ENCODE measurements at regions not wholly inside any gene's neighbourhood (a gene's known extent, or its start where the extent isn't known, plus 50 kb on each side); places are given as distances from the start of the nearest gene placed in this dataset.
"Not testable (repeated sequence)": the region's sequence is repeated elsewhere in the genome, so short reads cannot be mapped to it uniquely, and the experiment has no call there.

GRCh38 chr10:29363930-29364329 lies 75.1 kb downstream of the LYZL1 start:
- DNase-seq (ENCODE audit: low spot score); ATAC-seq (ENCODE audit: low read depth); H3K9me3 ChIP-seq (ENCODE audit: severe bottlenecking); H3K27ac ChIP-seq (ENCODE audit: poor library complexity, severe bottlenecking); H3K4me3 ChIP-seq (ENCODE audit: severe bottlenecking); H3K27me3 ChIP-seq (ENCODE audit: insufficient read depth, poor library complexity, severe bottlenecking); H3K36me3 ChIP-seq (ENCODE audit: low read depth); H3K4me1 ChIP-seq (ENCODE audit: insufficient read depth, poor library complexity, severe bottlenecking): not testable (repeated sequence)

GRCh38 chr10:29366206-29366605 lies 77.3 kb downstream of the LYZL1 start:
- H3K4me1 ChIP-seq (ENCODE audit: insufficient read depth, poor library complexity, severe bottlenecking); H3K27ac ChIP-seq (ENCODE audit: poor library complexity, severe bottlenecking); H3K4me3 ChIP-seq (ENCODE audit: severe bottlenecking); H3K9me3 ChIP-seq (ENCODE audit: severe bottlenecking); H3K36me3 ChIP-seq (ENCODE audit: low read depth); ATAC-seq (ENCODE audit: low read depth); H3K27me3 ChIP-seq (ENCODE audit: insufficient read depth, poor library complexity, severe bottlenecking); DNase-seq (ENCODE audit: low spot score): not testable (repeated sequence)

GRCh38 chr10:29369419-29369818 lies 80.5 kb downstream of the LYZL1 start:
- DNase-seq (ENCODE audit: low spot score) = no peak
- no peak for ATAC-seq (ENCODE audit: low read depth)
- Histone ChIP-seq H3K36me3 (ENCODE audit: low read depth) (no peaks in the 10 kb centered on the region), H3K27me3 (ENCODE audit: insufficient read depth, poor library complexity, severe bottlenecking) (no peaks in the 10 kb centered on the region), H3K27ac (ENCODE audit: poor library complexity, severe bottlenecking) (no peak overlapping the region), H3K4me3 (ENCODE audit: severe bottlenecking) (no peak overlapping the region), H3K9me3 (ENCODE audit: severe bottlenecking) (no peaks in the 10 kb centered on the region), H3K4me1 (ENCODE audit: insufficient read depth, poor library complexity, severe bottlenecking) (no peaks in the 10 kb centered on the region)
- TF ChIP-seq CTCF (IDR thresholded peaks at IDR 0.05; ENCODE audit: poor library complexity, severe bottlenecking) = no peak

- Histone ChIP-seq H3K4me3 (ENCODE audit: severe bottlenecking) (no peak overlapping the region), H3K27me3 (ENCODE audit: insufficient read depth, poor library complexity, severe bottlenecking) (no peaks in the 10 kb centered on the region), H3K9me3 (ENCODE audit: severe bottlenecking) (no peaks in the 10 kb centered on the region), H3K36me3 (ENCODE audit: low read depth) (no peaks in the 10 kb centered on the region), H3K27ac (ENCODE audit: poor library complexity, severe bottlenecking) (no peak overlapping the region), H3K4me1 (ENCODE audit: insufficient read depth, poor library complexity, severe bottlenecking) (no peaks in the 10 kb centered on the region)
- ATAC-seq (ENCODE audit: low read depth) (0 out of 3 replicates have a peak, but pooled peaks have one; percentile 19), DNase-seq (ENCODE audit: low spot score) (no peak)
- TF ChIP-seq CTCF (IDR thresholded peaks at IDR 0.05; ENCODE audit: poor library complexity, severe bottlenecking) = no peak
Observed at GRCh38 chr10:29370097-29371092, 81.5 kb downstream of the LYZL1 start.

GRCh38 chr10:29372920-29373319 lies 84.0 kb downstream of the LYZL1 start:
- ATAC-seq (ENCODE audit: low read depth) (no peak), DNase-seq (ENCODE audit: low spot score) (no peak)
- no peaks in the 10 kb centered on the region for H3K27me3 ChIP-seq (ENCODE audit: insufficient read depth, poor library complexity, severe bottlenecking)
- no peak for TF ChIP-seq CTCF (IDR thresholded peaks at IDR 0.05; ENCODE audit: poor library complexity, severe bottlenecking)
- no peaks in the 10 kb centered on the region for H3K9me3 ChIP-seq (ENCODE audit: severe bottlenecking)
- H3K36me3 ChIP-seq (ENCODE audit: low read depth) = no peaks in the 10 kb centered on the region
- H3K4me3 ChIP-seq (ENCODE audit: severe bottlenecking) = no peak overlapping the region
- H3K27ac ChIP-seq (ENCODE audit: poor library complexity, severe bottlenecking) = no peak overlapping the region
- H3K4me1 ChIP-seq (ENCODE audit: insufficient read depth, poor library complexity, severe bottlenecking) = no peaks in the 10 kb centered on the region

GRCh38 chr10:29374162-29374561 lies 85.3 kb downstream of the LYZL1 start:
- no peak for ATAC-seq (ENCODE audit: low read depth)
- Histone ChIP-seq H3K27ac (ENCODE audit: poor library complexity, severe bottlenecking) (no peak overlapping the region), H3K4me3 (ENCODE audit: severe bottlenecking) (no peak overlapping the region), H3K36me3 (ENCODE audit: low read depth) (no peaks in the 10 kb centered on the region), H3K9me3 (ENCODE audit: severe bottlenecking) (no peaks in the 10 kb centered on the region), H3K27me3 (ENCODE audit: insufficient read depth, poor library complexity, severe bottlenecking) (no peaks in the 10 kb centered on the region), H3K4me1 (ENCODE audit: insufficient read depth, poor library complexity, severe bottlenecking) (no peaks in the 10 kb centered on the region)
- no peak for TF ChIP-seq CTCF (IDR thresholded peaks at IDR 0.05; ENCODE audit: poor library complexity, severe bottlenecking)
- DNase-seq (ENCODE audit: low spot score) = no peak
